Vagina (tissue), 2 donors: ENCODE measurements at regions not wholly inside any gene's neighbourhood (a gene's known extent, or its start where the extent isn't known, plus 50 kb on each side); places are given as distances from the start of the nearest gene placed in this dataset.

Source experiments
- DNase-seq, 2 donors: peaks; one replicate each; pipeline ENCODE4 v3.0.0-alpha.2; 2017; ENCODE audit errors: extremely low spot score in 2 of 2
- H3K27ac ChIP-seq: fragments of 200-600 bp; sonication (generic); one replicate; pipeline ENCODE4 v1.5.1; 2019
- H3K27me3 ChIP-seq: fragments of 200-600 bp; sonication (generic); one replicate; pipeline ENCODE4 v1.5.1; 2019
- H3K36me3 ChIP-seq, 2 donors: fragments of 200-600 bp; sonication (generic); one replicate each; pipeline ENCODE4 v1.5.1; 2017 to 2019
- H3K4me1 ChIP-seq: fragments of 200-600 bp; sonication (generic); one replicate; pipeline ENCODE4 v1.5.1; 2019
- H3K4me3 ChIP-seq, 2 donors: fragments of 200-600 bp; sonication (generic); 1 replicate in 1 of 2; 2 replicates in 1 of 2; pipeline ENCODE4 v1.5.1; 2016 to 2019
- H3K9me3 ChIP-seq: fragments of 200-600 bp; sonication (generic); one replicate; pipeline ENCODE4 v1.5.1; 2019
- CTCF ChIP-seq, 3 experiments: fragments of 450-650 bp in 2 of 3; fragments of 200-600 bp in 1 of 3; sonication (generic) in 1 of 3; IDR thresholded peaks; one replicate each; pipeline ENCODE4 v1.5.1; 2017 to 2019; ENCODE audit warnings: antibody characterized with exemption in 3 of 3, mild to moderate bottlenecking in 2 of 3, moderate library complexity in 2 of 3
- POLR2A ChIP-seq, 2 donors: fragments of 450-650 bp; IDR thresholded peaks; one replicate each; pipeline ENCODE4 v1.6.1; 2017; ENCODE audit warnings: antibody characterized with exemption in 2 of 2, mild to moderate bottlenecking in 2 of 2, moderate library complexity in 2 of 2
- POLR2AphosphoS5 ChIP-seq, 2 donors: sonication (generic); formaldehyde crosslinking; IDR thresholded peaks; one replicate each; pipeline ENCODE4 v1.9.0; 2017; ENCODE audit warnings: antibody characterized with exemption in 2 of 2, mild to moderate bottlenecking in 2 of 2, low read depth in 1 of 2; ENCODE audit not compliant: insufficient read depth in 1 of 2
- intact Hi-C: fragments of 100-400 bp; cut with DNase I; formaldehyde crosslinking; loops from one replicate; pipeline ENCODE4 v1.15.1; 2023

- TF ChIP-seq POLR2A (IDR thresholded peaks at IDR 0.05) (no peak), POLR2AphosphoS5 (IDR thresholded peaks at IDR 0.05; ENCODE audit: insufficient read depth in 1 of 2, low read depth in 1 of 2) (no peak), CTCF (IDR thresholded peaks at IDR 0.05) (no peak)
- Histone ChIP-seq H3K27ac (no peak overlapping the region), H3K27me3 (no peaks in the 10 kb centered on the region), H3K4me1 (no peaks in the 10 kb centered on the region), H3K36me3 (no peaks in the 10 kb centered on the region), H3K4me3 (no peak overlapping the region), H3K9me3 (no peaks in the 10 kb centered on the region)
- no peak for DNase-seq
- intact Hi-C loops: no loop called here
These were observed 182.1 kb upstream of the KIRREL3 start for GRCh38 chr11:127182586-127183203.

DNA sequence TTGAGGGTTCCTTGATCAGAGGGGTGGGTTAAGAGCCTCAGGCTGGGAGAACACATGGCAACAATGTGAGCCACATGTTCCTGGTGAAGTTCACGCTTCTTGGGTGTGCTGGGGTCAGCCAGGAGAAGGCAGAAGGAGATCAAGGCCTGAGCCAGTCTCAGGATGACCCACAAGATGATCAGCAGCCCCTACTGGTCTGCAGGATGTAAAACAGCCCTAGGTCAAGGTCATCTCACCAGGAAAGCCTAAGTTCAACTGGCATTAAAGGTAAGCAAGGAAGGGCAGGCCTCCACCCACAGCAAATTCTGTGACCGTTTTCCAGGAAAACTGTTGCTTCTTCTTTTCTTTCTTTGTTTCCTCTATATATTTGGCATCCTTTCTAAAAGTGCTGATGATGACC is 156.7 kb upstream of the KIRREL3 start:
- intact Hi-C loops: no loop called here
- no peak for TF ChIP-seq POLR2A (IDR thresholded peaks at IDR 0.05)
- TF ChIP-seq POLR2AphosphoS5 (IDR thresholded peaks at IDR 0.05; ENCODE audit: insufficient read depth in 1 of 2, low read depth in 1 of 2): no peak
- no peak for TF ChIP-seq CTCF (IDR thresholded peaks at IDR 0.05)
- no peak overlapping the region for H3K4me3 ChIP-seq
- DNase-seq: no peak
- H3K9me3 ChIP-seq: no peaks in the 10 kb centered on the region
- no peaks in the 10 kb centered on the region for H3K4me1 ChIP-seq
- H3K27ac ChIP-seq: no peak overlapping the region
- no peaks in the 10 kb centered on the region for H3K36me3 ChIP-seq
- no peaks in the 10 kb centered on the region for H3K27me3 ChIP-seq

- Histone ChIP-seq H3K36me3 (no peaks in the 10 kb centered on the region), H3K4me1 (no peaks in the 10 kb centered on the region), H3K27ac (no peak overlapping the region), H3K27me3 (no peaks in the 10 kb centered on the region), H3K9me3 (no peaks in the 10 kb centered on the region), H3K4me3 (no peak overlapping the region)
- DNase-seq: no peak
- no peak for TF ChIP-seq POLR2AphosphoS5 (IDR thresholded peaks at IDR 0.05; ENCODE audit: insufficient read depth in 1 of 2, low read depth in 1 of 2)
- no peak for TF ChIP-seq CTCF (IDR thresholded peaks at IDR 0.05)
- TF ChIP-seq POLR2A (IDR thresholded peaks at IDR 0.05): no peak
- intact Hi-C loops: no loop called here
These were observed 148.8 kb upstream of the KIRREL3 start for GRCh38 chr11:127149410-127149809.

DNA sequence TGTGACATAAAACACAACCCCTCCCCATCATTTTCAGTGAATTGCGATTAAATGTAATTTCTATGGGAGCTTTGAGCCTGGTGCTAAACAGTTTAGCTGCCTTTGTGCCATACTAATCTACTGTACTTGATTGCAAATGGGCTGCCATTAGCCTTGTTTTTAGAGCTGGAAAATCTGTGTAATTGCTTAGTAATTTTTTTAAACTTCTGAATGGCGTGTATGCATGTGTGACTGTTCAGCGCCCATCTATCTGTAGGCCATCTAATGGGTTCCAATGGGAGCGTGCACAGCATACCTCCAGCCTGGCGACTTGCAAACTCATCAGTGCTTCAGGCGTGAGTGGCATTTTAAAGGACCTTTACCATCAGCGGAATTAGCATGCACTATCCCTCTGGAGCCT is 142.7 kb upstream of the KIRREL3 start:
- Histone ChIP-seq H3K4me3 (no peak overlapping the region), H3K27me3 (no peaks in the 10 kb centered on the region), H3K36me3 (no peaks in the 10 kb centered on the region), H3K4me1 (no peaks in the 10 kb centered on the region), H3K9me3 (no peaks in the 10 kb centered on the region), H3K27ac (no peak overlapping the region)
- TF ChIP-seq POLR2A (IDR thresholded peaks at IDR 0.05) (no peak), POLR2AphosphoS5 (IDR thresholded peaks at IDR 0.05; ENCODE audit: insufficient read depth in 1 of 2, low read depth in 1 of 2) (no peak), CTCF (IDR thresholded peaks at IDR 0.05) (no peak)
- intact Hi-C loops: no loop called here
- DNase-seq: no peak

GRCh38 chr11:127138613-127139012 is 138.0 kb upstream of the KIRREL3 start:
- no peak overlapping the region for H3K4me3 ChIP-seq
- H3K4me1 ChIP-seq: no peaks in the 10 kb centered on the region
- TF ChIP-seq CTCF (IDR thresholded peaks at IDR 0.05) (no peak), POLR2A (IDR thresholded peaks at IDR 0.05) (no peak), POLR2AphosphoS5 (IDR thresholded peaks at IDR 0.05; ENCODE audit: insufficient read depth in 1 of 2, low read depth in 1 of 2) (no peak)
- intact Hi-C loops: no loop called here
- no peaks in the 10 kb centered on the region for H3K9me3 ChIP-seq
- H3K36me3 ChIP-seq: no peaks in the 10 kb centered on the region
- H3K27me3 ChIP-seq: no peaks in the 10 kb centered on the region
- DNase-seq: no peak
- H3K27ac ChIP-seq: no peak overlapping the region
